Endothelial cell of umbilical vein (primary cell): ENCODE measurements at regions not wholly inside any gene's neighbourhood (a gene's known extent, or its start where the extent isn't known, plus 50 kb on each side); places are given as distances from the start of the nearest gene placed in this dataset.

Experiments used
- EZH2 ChIP-seq: IDR thresholded peaks from 2 replicates; pipeline ENCODE4 v1.6.1; 2012; ENCODE audit warnings: borderline replicate concordance, low read depth, mild to moderate bottlenecking, moderate library complexity, low read length, inconsistent platforms; ENCODE audit not compliant: severe bottlenecking
- GATA2 ChIP-seq: IDR thresholded peaks from 2 replicates; pipeline ENCODE4 v1.7.0; 2011; ENCODE audit warnings: low read depth, mild to moderate bottlenecking, moderate library complexity, mixed read lengths, low read length; ENCODE audit not compliant: insufficient read length, insufficient read depth
- JUN ChIP-seq: IDR thresholded peaks from 2 replicates; pipeline ENCODE4 v1.6.1; 2011; ENCODE audit warnings: borderline replicate concordance, low read depth; ENCODE audit not compliant: insufficient read length, insufficient read depth
- MYC ChIP-seq: IDR thresholded peaks from one replicate; pipeline ENCODE4 v1.6.1; 2011; ENCODE audit warnings: mild to moderate bottlenecking, low read depth, low read length
- POLR2AphosphoS5 ChIP-seq: IDR thresholded peaks from 2 replicates; pipeline ENCODE4 v1.6.1; 2012; ENCODE audit warnings: low read depth, mild to moderate bottlenecking, control low read depth, low read length, moderate library complexity; ENCODE audit not compliant: insufficient read depth
- TF ChIP-seq, protein P1 (sequence below), 2 donors: IDR thresholded peaks; 1 replicate in 1 of 2; 2 replicates in 1 of 2; pipeline ENCODE4 v1.5.1; 2011; ENCODE audit warnings: low read length in 2 of 2, mild to moderate bottlenecking in 2 of 2, moderate library complexity in 2 of 2, control low read depth in 1 of 2, inconsistent platforms in 1 of 2, low read depth in 1 of 2; ENCODE audit not compliant: insufficient read depth in 1 of 2; ENCODE audit errors: extremely low read depth in 1 of 2

DNA sequence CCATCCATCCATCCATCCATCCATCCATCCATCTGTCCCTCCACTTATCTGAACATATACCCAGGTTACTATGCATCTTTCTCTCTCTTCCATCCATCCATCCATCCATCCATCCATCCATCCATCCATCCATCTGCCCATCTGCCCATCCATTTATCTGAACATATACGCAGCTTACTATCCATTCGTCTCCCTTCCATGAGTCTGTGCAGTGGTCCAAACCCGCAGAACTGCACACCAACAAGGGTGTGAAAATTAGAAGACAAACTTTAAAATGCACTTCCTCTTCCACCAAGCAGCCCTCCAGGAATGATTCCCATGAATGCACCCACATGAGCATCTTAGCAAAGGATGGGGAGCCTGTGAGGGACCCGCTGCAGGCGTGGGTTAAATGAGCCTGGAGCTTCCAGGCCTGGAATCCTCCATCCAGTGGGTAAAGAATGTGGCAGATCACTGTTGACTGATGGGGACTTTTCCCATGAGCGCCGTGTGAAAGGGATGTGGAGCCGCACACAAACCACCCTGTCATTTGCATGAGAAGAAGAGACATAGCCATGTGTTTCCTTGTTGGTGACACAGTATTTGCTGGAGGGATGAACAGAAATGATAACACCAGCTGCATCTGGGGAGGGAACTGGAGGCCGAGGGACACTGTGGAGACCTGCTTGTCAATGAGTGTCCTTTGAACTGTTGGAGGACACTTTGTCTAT lies 376.6 kb downstream of the ADGRD1 start:
- no peak for TF ChIP-seq POLR2AphosphoS5
- TF ChIP-seq GATA2: no peak
- TF ChIP-seq JUN: no peak
- TF ChIP-seq EZH2: no peak
- TF ChIP-seq MYC: no peak
- TF ChIP-seq, protein P1, sequence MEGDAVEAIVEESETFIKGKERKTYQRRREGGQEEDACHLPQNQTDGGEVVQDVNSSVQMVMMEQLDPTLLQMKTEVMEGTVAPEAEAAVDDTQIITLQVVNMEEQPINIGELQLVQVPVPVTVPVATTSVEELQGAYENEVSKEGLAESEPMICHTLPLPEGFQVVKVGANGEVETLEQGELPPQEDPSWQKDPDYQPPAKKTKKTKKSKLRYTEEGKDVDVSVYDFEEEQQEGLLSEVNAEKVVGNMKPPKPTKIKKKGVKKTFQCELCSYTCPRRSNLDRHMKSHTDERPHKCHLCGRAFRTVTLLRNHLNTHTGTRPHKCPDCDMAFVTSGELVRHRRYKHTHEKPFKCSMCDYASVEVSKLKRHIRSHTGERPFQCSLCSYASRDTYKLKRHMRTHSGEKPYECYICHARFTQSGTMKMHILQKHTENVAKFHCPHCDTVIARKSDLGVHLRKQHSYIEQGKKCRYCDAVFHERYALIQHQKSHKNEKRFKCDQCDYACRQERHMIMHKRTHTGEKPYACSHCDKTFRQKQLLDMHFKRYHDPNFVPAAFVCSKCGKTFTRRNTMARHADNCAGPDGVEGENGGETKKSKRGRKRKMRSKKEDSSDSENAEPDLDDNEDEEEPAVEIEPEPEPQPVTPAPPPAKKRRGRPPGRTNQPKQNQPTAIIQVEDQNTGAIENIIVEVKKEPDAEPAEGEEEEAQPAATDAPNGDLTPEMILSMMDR (IDR thresholded peaks at IDR 0.05; ENCODE audit: extremely low read depth in 1 of 2, insufficient read depth in 1 of 2, low read depth in 1 of 2, low read length in 2 of 2): no peak
